GM12865 (cell line): ENCODE measurements at regions not wholly inside any gene's neighbourhood (a gene's known extent, or its start where the extent isn't known, plus 50 kb on each side); places are given as distances from the start of the nearest gene placed in this dataset.
"Not testable (repeated sequence)": the region's sequence is repeated elsewhere in the genome, so short reads cannot be mapped to it uniquely, and the experiment has no call there.

Experiments used
- DNase-seq: peaks from one replicate; pipeline ENCODE4 v3.0.0; 2010; ENCODE audit warnings: low read depth
- H3K4me3 ChIP-seq: 2 replicates; pipeline ENCODE4 v1.5.1; 2011; ENCODE audit warnings: mild to moderate bottlenecking, low read depth, low read length, control low read depth
- TF ChIP-seq, protein P1 (sequence below): IDR thresholded peaks from 2 replicates; pipeline ENCODE4 v1.5.1; 2011; ENCODE audit warnings: low read length, control low read depth, low read depth, inconsistent platforms; ENCODE audit not compliant: insufficient read depth; ENCODE audit errors: missing control alignments

DNA sequence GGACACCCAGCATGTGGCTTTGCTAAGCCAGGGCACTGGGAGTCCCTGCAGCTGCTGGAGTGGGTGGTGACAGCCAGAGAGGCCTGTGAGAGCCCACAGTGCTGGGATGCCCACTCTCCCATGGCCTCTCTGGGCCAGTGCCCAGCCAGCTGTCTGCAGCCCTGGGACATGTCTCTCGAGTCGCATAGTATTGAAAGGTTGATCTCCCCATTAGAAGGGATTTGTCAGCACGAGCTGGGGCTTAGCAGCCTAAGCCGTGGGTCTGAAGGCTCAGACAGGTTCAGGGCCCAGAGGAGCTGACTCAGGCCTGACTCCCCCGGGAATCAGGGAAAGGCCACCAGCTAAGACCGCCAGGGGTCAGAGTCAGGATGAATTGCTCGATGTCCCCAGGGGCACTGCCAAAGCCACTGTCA, 53.5 kb downstream of the FOXD2 start:
- TF ChIP-seq, protein P1, sequence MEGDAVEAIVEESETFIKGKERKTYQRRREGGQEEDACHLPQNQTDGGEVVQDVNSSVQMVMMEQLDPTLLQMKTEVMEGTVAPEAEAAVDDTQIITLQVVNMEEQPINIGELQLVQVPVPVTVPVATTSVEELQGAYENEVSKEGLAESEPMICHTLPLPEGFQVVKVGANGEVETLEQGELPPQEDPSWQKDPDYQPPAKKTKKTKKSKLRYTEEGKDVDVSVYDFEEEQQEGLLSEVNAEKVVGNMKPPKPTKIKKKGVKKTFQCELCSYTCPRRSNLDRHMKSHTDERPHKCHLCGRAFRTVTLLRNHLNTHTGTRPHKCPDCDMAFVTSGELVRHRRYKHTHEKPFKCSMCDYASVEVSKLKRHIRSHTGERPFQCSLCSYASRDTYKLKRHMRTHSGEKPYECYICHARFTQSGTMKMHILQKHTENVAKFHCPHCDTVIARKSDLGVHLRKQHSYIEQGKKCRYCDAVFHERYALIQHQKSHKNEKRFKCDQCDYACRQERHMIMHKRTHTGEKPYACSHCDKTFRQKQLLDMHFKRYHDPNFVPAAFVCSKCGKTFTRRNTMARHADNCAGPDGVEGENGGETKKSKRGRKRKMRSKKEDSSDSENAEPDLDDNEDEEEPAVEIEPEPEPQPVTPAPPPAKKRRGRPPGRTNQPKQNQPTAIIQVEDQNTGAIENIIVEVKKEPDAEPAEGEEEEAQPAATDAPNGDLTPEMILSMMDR, result no peak
- no peak for DNase-seq
- no peak overlapping the region for H3K4me3 ChIP-seq

GRCh38 chr1:47495176-47495713, 57.4 kb downstream of the FOXD2 start:
- H3K4me3 ChIP-seq, result no peak overlapping the region
- DNase-seq, result no peak
- TF ChIP-seq, protein P1, result no peak

DNA sequence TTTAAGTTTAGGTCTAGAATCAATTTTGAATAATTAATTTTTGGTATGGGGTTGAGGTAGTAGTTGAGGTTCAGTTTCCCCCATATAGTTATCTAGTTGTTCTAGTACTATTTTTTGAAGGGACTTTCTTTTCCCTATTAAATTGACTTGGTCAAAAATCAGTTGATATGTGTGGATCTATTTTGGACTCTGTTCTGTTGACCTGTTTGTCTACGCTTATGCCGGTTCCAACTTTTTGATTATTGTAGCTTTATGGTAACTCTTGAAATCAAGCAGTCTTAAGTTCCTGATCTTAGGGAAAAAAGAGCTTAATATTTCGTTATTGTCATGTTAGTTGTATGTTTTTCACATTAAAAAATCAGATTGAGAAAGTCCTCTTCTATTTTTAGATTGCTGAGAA, 60.7 kb downstream of the FOXD2 start:
- no peak overlapping the region for H3K4me3 ChIP-seq
- no peak for DNase-seq
- TF ChIP-seq, protein P1, result no peak

DNA sequence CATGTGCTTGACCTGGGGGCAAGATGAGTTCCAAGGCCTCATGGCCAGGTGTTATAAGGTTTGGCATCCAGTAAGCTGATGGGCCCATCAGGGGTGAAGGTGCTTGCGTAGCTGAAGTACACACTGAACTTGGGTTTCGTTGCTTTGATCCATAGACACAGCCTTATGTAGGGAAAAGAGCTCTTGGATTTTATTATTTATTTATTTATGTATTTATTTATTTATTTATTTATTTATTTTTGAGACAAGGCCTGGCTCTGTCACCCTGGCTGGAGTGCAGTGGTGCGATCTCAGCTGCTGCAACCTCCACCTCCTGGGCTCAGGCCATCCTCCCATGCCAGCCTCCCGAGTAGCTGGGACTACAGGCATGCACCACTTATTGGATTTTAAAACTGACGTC, 63.2 kb downstream of the FOXD2 start:
- H3K4me3 ChIP-seq, result no peak overlapping the region
- DNase-seq, result no peak
- TF ChIP-seq, protein P1, result no peak

DNA sequence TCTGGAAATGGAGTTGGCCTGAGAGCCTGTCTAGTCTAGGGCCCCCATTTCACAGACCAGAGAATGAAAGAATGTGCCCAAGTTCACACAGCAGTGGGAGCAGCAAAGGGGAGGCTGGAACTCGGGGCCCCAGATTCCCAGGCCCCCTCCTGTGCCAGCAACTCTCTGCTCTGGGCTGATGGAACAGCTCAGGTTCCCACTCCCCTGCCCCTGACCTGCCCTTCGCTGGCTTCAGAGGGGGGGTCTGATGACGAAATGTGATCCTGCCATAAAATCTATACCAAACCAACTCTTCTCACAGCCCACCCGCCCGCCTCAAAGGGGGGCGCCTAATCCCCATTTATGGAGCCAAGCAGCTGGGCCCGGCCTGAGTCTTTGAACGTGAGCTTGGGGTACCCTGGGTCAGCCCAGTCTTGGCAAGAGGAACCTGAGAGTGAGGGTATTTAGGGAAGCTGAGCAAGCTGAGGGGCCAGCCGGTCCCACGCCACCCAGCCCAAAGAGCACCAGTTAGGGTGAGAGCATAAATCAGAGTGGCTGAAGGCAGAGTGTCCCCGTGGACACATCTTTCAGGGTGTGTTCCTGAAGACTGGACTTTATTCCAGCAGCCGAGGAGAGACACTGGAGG, 65.0 kb downstream of the FOXD2 start:
- TF ChIP-seq, protein P1, result no peak
- DNase-seq, result no peak
- H3K4me3 ChIP-seq, result no peak overlapping the region

GRCh38 chr1:47504840-47505239, 67.0 kb downstream of the FOXD2 start:
- not testable (repeated sequence) for DNase-seq, H3K4me3 ChIP-seq

GRCh38 chr1:47505267-47505666, 67.4 kb downstream of the FOXD2 start:
- H3K4me3 ChIP-seq, result no peak overlapping the region
- DNase-seq, result no peak
- TF ChIP-seq, protein P1, result no peak
